ENCODE measurements at regions not wholly inside any gene's neighbourhood (a gene's known extent, or its start where the extent isn't known, plus 50 kb on each side); places are given as distances from the start of the nearest gene placed in this dataset.

- Histone ChIP-seq H3K27ac (ENCODE audit: low read depth, low read length) (peak overlapping the region; percentile 99), H3K36me3 (ENCODE audit: control insufficient read depth in 3 of 3, insufficient read depth in 3 of 3, low read length in 3 of 3) (no peaks in the 10 kb centered on the region), H3K4me3 (ENCODE audit: low read length in 3 of 3) (peak overlapping the region; percentile 88 to 91 (median 90)), H3K4me1 (ENCODE audit: control insufficient read depth in 3 of 3, insufficient read depth in 3 of 3, low read length in 3 of 3) (peaks cover 16 to 25% (median 17%) of the 10 kb centered on the region in 3 donors), H3K9me3 (ENCODE audit: control insufficient read depth in 3 of 3, low read length in 3 of 3) (no peaks in the 10 kb centered on the region), H3K9ac (ENCODE audit: low read depth in 1 of 3, low read length in 3 of 3) (peak overlapping the region; percentile 91 to 95 (median 91)), H3K27me3 (ENCODE audit: control insufficient read depth in 3 of 3, insufficient read depth in 3 of 3, low read length in 3 of 3) (no peaks in the 10 kb centered on the region)
Measured at GRCh38 chr15:92809064-92809879, 90.9 kb upstream of the CHD2 start.

GRCh38 chr15:92809880-92810361 is 90.2 kb upstream of the CHD2 start:
- peak overlapping the region; percentile 88 to 91 (median 90) for H3K4me3 ChIP-seq (ENCODE audit: low read length in 3 of 3)
- H3K27me3 ChIP-seq (ENCODE audit: control insufficient read depth in 3 of 3, insufficient read depth in 3 of 3, low read length in 3 of 3): no peaks in the 10 kb centered on the region
- no peaks in the 10 kb centered on the region for H3K9me3 ChIP-seq (ENCODE audit: control insufficient read depth in 3 of 3, low read length in 3 of 3)
- H3K36me3 ChIP-seq (ENCODE audit: control insufficient read depth in 3 of 3, insufficient read depth in 3 of 3, low read length in 3 of 3): no peaks in the 10 kb centered on the region
- peak overlapping the region; percentile 99 for H3K27ac ChIP-seq (ENCODE audit: low read depth, low read length)
- peak overlapping the region; percentile 91 to 95 (median 91) for H3K9ac ChIP-seq (ENCODE audit: low read depth in 1 of 3, low read length in 3 of 3)
- H3K4me1 ChIP-seq (ENCODE audit: control insufficient read depth in 3 of 3, insufficient read depth in 3 of 3, low read length in 3 of 3): peaks cover 11 to 25% (median 13%) of the 10 kb centered on the region in 3 donors

- Histone ChIP-seq H3K4me3 (ENCODE audit: low read length in 3 of 3) (peak overlapping the region; percentile 88 to 91 (median 90)), H3K9me3 (ENCODE audit: control insufficient read depth in 3 of 3, low read length in 3 of 3) (no peaks in the 10 kb centered on the region), H3K27ac (ENCODE audit: low read depth, low read length) (peak overlapping the region; percentile 99), H3K36me3 (ENCODE audit: control insufficient read depth in 3 of 3, insufficient read depth in 3 of 3, low read length in 3 of 3) (no peaks in the 10 kb centered on the region), H3K27me3 (ENCODE audit: control insufficient read depth in 3 of 3, insufficient read depth in 3 of 3, low read length in 3 of 3) (no peaks in the 10 kb centered on the region), H3K9ac (ENCODE audit: low read depth in 1 of 3, low read length in 3 of 3) (peak overlapping the region; percentile 91 to 95 (median 91)), H3K4me1 (ENCODE audit: control insufficient read depth in 3 of 3, insufficient read depth in 3 of 3, low read length in 3 of 3) (peaks cover 7 to 25% (median 13%) of the 10 kb centered on the region in 3 donors)
Measured at GRCh38 chr15:92810418-92811138, 89.5 kb upstream of the CHD2 start.

- Histone ChIP-seq H3K4me1 (ENCODE audit: control insufficient read depth in 3 of 3, insufficient read depth in 3 of 3, low read length in 3 of 3) (peaks cover 7 to 25% (median 13%) of the 10 kb centered on the region in 3 donors), H3K36me3 (ENCODE audit: control insufficient read depth in 3 of 3, insufficient read depth in 3 of 3, low read length in 3 of 3) (no peaks in the 10 kb centered on the region), H3K4me3 (ENCODE audit: low read length in 3 of 3) (peak overlapping the region; percentile 73 to 90 (median 88)), H3K27ac (ENCODE audit: low read depth, low read length) (peak overlapping the region; percentile 99), H3K9me3 (ENCODE audit: control insufficient read depth in 3 of 3, low read length in 3 of 3) (no peaks in the 10 kb centered on the region), H3K27me3 (ENCODE audit: control insufficient read depth in 3 of 3, insufficient read depth in 3 of 3, low read length in 3 of 3) (no peaks in the 10 kb centered on the region), H3K9ac (ENCODE audit: low read depth in 1 of 3, low read length in 3 of 3) (peak overlapping the region; percentile 91 to 95 (median 91))
Measured at GRCh38 chr15:92811148-92811913, 88.8 kb upstream of the CHD2 start.

GRCh38 chr15:92812271-92812670 is 87.9 kb upstream of the CHD2 start:
- Histone ChIP-seq H3K4me3 (ENCODE audit: low read length in 3 of 3) (peak overlapping the region; percentile 56 to 90 (median 88)), H3K9me3 (ENCODE audit: control insufficient read depth in 3 of 3, low read length in 3 of 3) (no peaks in the 10 kb centered on the region), H3K27ac (ENCODE audit: low read depth, low read length) (peak overlapping the region; percentile 99), H3K36me3 (ENCODE audit: control insufficient read depth in 3 of 3, insufficient read depth in 3 of 3, low read length in 3 of 3) (no peaks in the 10 kb centered on the region), H3K27me3 (ENCODE audit: control insufficient read depth in 3 of 3, insufficient read depth in 3 of 3, low read length in 3 of 3) (no peaks in the 10 kb centered on the region), H3K4me1 (ENCODE audit: control insufficient read depth in 3 of 3, insufficient read depth in 3 of 3, low read length in 3 of 3) (peaks cover 7 to 25% (median 13%) of the 10 kb centered on the region in 3 donors), H3K9ac (ENCODE audit: low read depth in 1 of 3, low read length in 3 of 3) (peak overlapping the region in 2 of 3 donors; percentile 91)

- Histone ChIP-seq H3K4me3 (ENCODE audit: low read length in 3 of 3) (no peak overlapping the region), H3K9ac (ENCODE audit: low read depth in 1 of 3, low read length in 3 of 3) (no peak overlapping the region), H3K27me3 (ENCODE audit: control insufficient read depth in 3 of 3, insufficient read depth in 3 of 3, low read length in 3 of 3) (no peaks in the 10 kb centered on the region), H3K9me3 (ENCODE audit: control insufficient read depth in 3 of 3, low read length in 3 of 3) (no peaks in the 10 kb centered on the region), H3K4me1 (ENCODE audit: control insufficient read depth in 3 of 3, insufficient read depth in 3 of 3, low read length in 3 of 3) (peaks cover 7 to 20% (median 12%) of the 10 kb centered on the region in 3 donors), H3K36me3 (ENCODE audit: control insufficient read depth in 3 of 3, insufficient read depth in 3 of 3, low read length in 3 of 3) (no peaks in the 10 kb centered on the region), H3K27ac (ENCODE audit: low read depth, low read length) (no peak overlapping the region)
Measured at GRCh38 chr15:92813485-92813884, 86.6 kb upstream of the CHD2 start.

- H3K4me3 ChIP-seq (ENCODE audit: low read length in 3 of 3): no peak overlapping the region
- no peaks in the 10 kb centered on the region for H3K9me3 ChIP-seq (ENCODE audit: control insufficient read depth in 3 of 3, low read length in 3 of 3)
- H3K4me1 ChIP-seq (ENCODE audit: control insufficient read depth in 3 of 3, insufficient read depth in 3 of 3, low read length in 3 of 3): peaks cover 10 to 15% (median 15%) of the 10 kb centered on the region in 3 donors
- H3K27me3 ChIP-seq (ENCODE audit: control insufficient read depth in 3 of 3, insufficient read depth in 3 of 3, low read length in 3 of 3): no peaks in the 10 kb centered on the region
- H3K27ac ChIP-seq (ENCODE audit: low read depth, low read length): no peak overlapping the region
- no peak overlapping the region for H3K9ac ChIP-seq (ENCODE audit: low read depth in 1 of 3, low read length in 3 of 3)
- H3K36me3 ChIP-seq (ENCODE audit: control insufficient read depth in 3 of 3, insufficient read depth in 3 of 3, low read length in 3 of 3): no peaks in the 10 kb centered on the region
Measured at GRCh38 chr15:92817339-92817886, 82.7 kb upstream of the CHD2 start.

GRCh38 chr15:92818651-92819277 is 81.4 kb upstream of the CHD2 start:
- Histone ChIP-seq H3K27me3 (ENCODE audit: control insufficient read depth in 3 of 3, insufficient read depth in 3 of 3, low read length in 3 of 3) (no peaks in the 10 kb centered on the region), H3K4me3 (ENCODE audit: low read length in 3 of 3) (peak overlapping the region; percentile 58 to 74 (median 67)), H3K9ac (ENCODE audit: low read depth in 1 of 3, low read length in 3 of 3) (peak overlapping the region; percentile 77 to 79 (median 79)), H3K36me3 (ENCODE audit: control insufficient read depth in 3 of 3, insufficient read depth in 3 of 3, low read length in 3 of 3) (no peaks in the 10 kb centered on the region), H3K9me3 (ENCODE audit: control insufficient read depth in 3 of 3, low read length in 3 of 3) (no peaks in the 10 kb centered on the region), H3K27ac (ENCODE audit: low read depth, low read length) (peak overlapping the region; percentile 91), H3K4me1 (ENCODE audit: control insufficient read depth in 3 of 3, insufficient read depth in 3 of 3, low read length in 3 of 3) (peaks cover 8 to 15% (median 15%) of the 10 kb centered on the region in 3 donors)
